Caco-2 (cell line): ENCODE measurements at regions not wholly inside any gene's neighbourhood (a gene's known extent, or its start where the extent isn't known, plus 50 kb on each side); places are given as distances from the start of the nearest gene placed in this dataset.

Source experiments
- BruUV-seq: library from RNA; stranded (reverse); fragments of 400-500 nt; replicated peaks from 2 replicates; lab custom pipeline; 2021; lab: Mats Ljungman, UMichigan
- CTCF ChIA-PET: fragments of 300-600 bp; sonication (Branson Sonifier 250); formaldehyde crosslinking; loops from one replicate; lab custom pipeline; 2022; ENCODE audit warnings: antibody characterized with exemption; lab: Charles Lee
- POLR2A ChIA-PET: fragments of 300-600 bp; sonication (Branson Sonifier 250); formaldehyde crosslinking; loops from one replicate; lab custom pipeline; 2022; ENCODE audit warnings: antibody characterized with exemption; lab: Charles Lee
- DNase-seq, 2 experiments: peaks; one replicate each; pipeline versions ENCODE4 v3.0.0 to v3.0.0-alpha.2; 2020 to 2022
- H3K27me3 ChIP-seq: replicated peaks from 2 replicates; pipeline ENCODE4 v1.6.0; 2011; ENCODE audit warnings: low read length; ENCODE audit not compliant: control insufficient read depth, insufficient read depth
- H3K36me3 ChIP-seq: 2 replicates; pipeline ENCODE4 v1.5.1; 2011; ENCODE audit warnings: low read length; ENCODE audit not compliant: control insufficient read depth, insufficient read depth
- H3K4me1 ChIP-seq: fragments of 250-450 bp; sonication (Bioruptor Pico); 2 replicates; pipeline ENCODE4 v1.5.1; 2020; ENCODE audit warnings: mild to moderate bottlenecking
- H3K4me3 ChIP-seq: 2 replicates; pipeline ENCODE4 v1.5.1; 2011; ENCODE audit warnings: low read depth, mild to moderate bottlenecking, control low read depth, low read length
- H3K9me3 ChIP-seq: fragments of 250-450 bp; sonication (Bioruptor Pico); 2 replicates; pipeline ENCODE4 v1.5.1; 2020; ENCODE audit warnings: mild to moderate bottlenecking, moderate library complexity
- H3K27ac Mint-ChIP-seq: one replicate; pipeline ENCODE4 v1.8.0; 2022; ENCODE audit warnings: mixed read lengths; ENCODE audit not compliant: unreplicated experiment
- H3K27me3 Mint-ChIP-seq: one replicate; pipeline ENCODE4 v1.8.0; 2022; ENCODE audit warnings: mixed read lengths; ENCODE audit not compliant: insufficient read depth, unreplicated experiment
- H3K36me3 Mint-ChIP-seq: one replicate; pipeline ENCODE4 v1.8.0; 2022; ENCODE audit warnings: mild to moderate bottlenecking, mixed read lengths; ENCODE audit not compliant: insufficient read depth, unreplicated experiment
- H3K4me1 Mint-ChIP-seq: one replicate; pipeline ENCODE4 v1.8.0; 2022; ENCODE audit warnings: low read depth, mixed read lengths; ENCODE audit not compliant: unreplicated experiment
- H3K4me3 Mint-ChIP-seq: one replicate; pipeline ENCODE4 v1.8.0; 2022; ENCODE audit warnings: mild to moderate bottlenecking, moderate library complexity, mixed read lengths; ENCODE audit not compliant: unreplicated experiment
- H3K9me3 Mint-ChIP-seq: one replicate; pipeline ENCODE4 v1.8.0; 2022; ENCODE audit warnings: mixed read lengths; ENCODE audit not compliant: unreplicated experiment
- CTCF ChIP-seq, 2 experiments: fragments of 200-600 bp in 1 of 2; IDR thresholded peaks; 1 replicate in 1 of 2; 2 replicates in 1 of 2; pipeline versions ENCODE4 v1.5.1 to v1.8.0; 2011 to 2022; ENCODE audit warnings: antibody characterized with exemption in 1 of 2, control low read depth in 1 of 2, inconsistent platforms in 1 of 2, low read depth in 1 of 2, low read length in 1 of 2, mild to moderate bottlenecking in 1 of 2, moderate library complexity in 1 of 2; ENCODE audit not compliant: insufficient read depth in 1 of 2, severe bottlenecking in 1 of 2, unreplicated experiment in 1 of 2
- intact Hi-C: fragments of 100-400 bp; cut with micrococcal nuclease; formaldehyde crosslinking; loops from one replicate; pipeline ENCODE4 v1.10.0; 2022; ENCODE audit not compliant: unreplicated experiment

GRCh38 chr15:46815765-46816164, 901.5 kb upstream of the SEMA6D start:
- Mint-ChIP-seq H3K4me1 (no peaks in the 10 kb centered on the region), H3K36me3 (no peaks in the 10 kb centered on the region), H3K27ac (no peak overlapping the region), H3K9me3 (no peaks in the 10 kb centered on the region), H3K27me3 (no peaks in the 10 kb centered on the region), H3K4me3 (no peak overlapping the region)
- Histone ChIP-seq H3K36me3 (no peaks in the 10 kb centered on the region), H3K4me3 (no peak overlapping the region), H3K9me3 (no peaks in the 10 kb centered on the region), H3K4me1 (no peaks in the 10 kb centered on the region), H3K27me3 (no peaks in the 10 kb centered on the region)
- CTCF ChIA-PET, result no interaction called here
- BruUV-seq, result no TSS peak
- intact Hi-C loops, result no loop called here
- POLR2A ChIA-PET, result no interaction called here
- no peak for DNase-seq
- no peak for TF ChIP-seq CTCF (IDR thresholded peaks at IDR 0.05; ENCODE audit: insufficient read depth in 1 of 2, low read depth in 1 of 2, low read length in 1 of 2, severe bottlenecking in 1 of 2, unreplicated experiment in 1 of 2)

GRCh38 chr15:46848704-46849103, 868.6 kb upstream of the SEMA6D start:
- BruUV-seq, result no TSS peak
- Mint-ChIP-seq H3K27ac (no peak overlapping the region), H3K9me3 (peaks cover 14% of the 10 kb centered on the region), H3K4me1 (no peaks in the 10 kb centered on the region), H3K27me3 (no peaks in the 10 kb centered on the region), H3K36me3 (no peaks in the 10 kb centered on the region), H3K4me3 (no peak overlapping the region)
- CTCF ChIA-PET, result no interaction called here
- Histone ChIP-seq H3K36me3 (no peaks in the 10 kb centered on the region), H3K4me1 (no peaks in the 10 kb centered on the region), H3K27me3 (no peaks in the 10 kb centered on the region), H3K4me3 (no peak overlapping the region), H3K9me3 (no peaks in the 10 kb centered on the region)
- no peak for DNase-seq
- POLR2A ChIA-PET, result no interaction called here
- TF ChIP-seq CTCF (IDR thresholded peaks at IDR 0.05; ENCODE audit: insufficient read depth in 1 of 2, low read depth in 1 of 2, low read length in 1 of 2, severe bottlenecking in 1 of 2, unreplicated experiment in 1 of 2), result no peak
- intact Hi-C loops, result no loop called here

- Histone ChIP-seq H3K36me3 (no peaks in the 10 kb centered on the region), H3K4me1 (no peaks in the 10 kb centered on the region), H3K4me3 (no peak overlapping the region), H3K27me3 (no peaks in the 10 kb centered on the region), H3K9me3 (no peaks in the 10 kb centered on the region)
- ChIA-PET POLR2A (no interaction called here), CTCF (no interaction called here)
- no peak overlapping the region for H3K4me3 Mint-ChIP-seq
- no peaks in the 10 kb centered on the region for H3K4me1 Mint-ChIP-seq
- H3K9me3 Mint-ChIP-seq, result no peaks in the 10 kb centered on the region
- H3K27ac Mint-ChIP-seq, result no peak overlapping the region
- no peaks in the 10 kb centered on the region for H3K36me3 Mint-ChIP-seq
- no peak for DNase-seq
- no TSS peak for BruUV-seq
- no peaks in the 10 kb centered on the region for H3K27me3 Mint-ChIP-seq
- intact Hi-C loops, result no loop called here
- no peak for TF ChIP-seq CTCF (IDR thresholded peaks at IDR 0.05; ENCODE audit: insufficient read depth in 1 of 2, low read depth in 1 of 2, low read length in 1 of 2, severe bottlenecking in 1 of 2, unreplicated experiment in 1 of 2)
Observed at GRCh38 chr15:46853600-46853999, 863.7 kb upstream of the SEMA6D start.
